ENCODE measurements at regions not wholly inside any gene's neighbourhood (a gene's known extent, or its start where the extent isn't known, plus 50 kb on each side); places are given as distances from the start of the nearest gene placed in this dataset.

DNA sequence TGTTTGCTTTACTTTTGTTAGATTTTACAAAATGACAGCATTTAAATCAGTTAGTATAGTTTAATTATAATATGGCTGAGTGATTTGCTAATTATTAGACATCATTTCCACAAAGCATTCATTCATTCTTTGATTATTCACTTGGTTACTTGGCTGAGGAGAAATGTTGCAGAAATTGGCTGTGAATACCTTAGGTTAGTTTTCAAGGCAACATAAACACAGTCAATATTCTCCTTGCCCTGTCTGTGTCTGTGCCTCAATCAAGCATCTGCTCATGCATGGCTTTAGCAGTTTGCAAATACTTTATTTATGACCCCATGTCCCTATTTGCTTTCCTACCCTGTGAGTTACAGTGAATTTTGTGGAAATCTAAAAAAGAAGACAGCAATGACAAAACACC is 718.3 kb downstream of the EPM2A start:
- H3K9me3 ChIP-seq, result no peaks in the 10 kb centered on the region
- H3K4me3 ChIP-seq, result no peak overlapping the region
- H3K4me1 ChIP-seq, result no peaks in the 10 kb centered on the region
- no peaks in the 10 kb centered on the region for H3K36me3 ChIP-seq
- no peak overlapping the region for H3K27ac ChIP-seq
- H3K27me3 ChIP-seq, result no peaks in the 10 kb centered on the region
- TF ChIP-seq POLR2A (IDR thresholded peaks at IDR 0.05) (no peak), POLR2AphosphoS5 (IDR thresholded peaks at IDR 0.05) (no peak), EP300 (IDR thresholded peaks at IDR 0.05) (no peak)
- TF ChIP-seq, protein P1, sequence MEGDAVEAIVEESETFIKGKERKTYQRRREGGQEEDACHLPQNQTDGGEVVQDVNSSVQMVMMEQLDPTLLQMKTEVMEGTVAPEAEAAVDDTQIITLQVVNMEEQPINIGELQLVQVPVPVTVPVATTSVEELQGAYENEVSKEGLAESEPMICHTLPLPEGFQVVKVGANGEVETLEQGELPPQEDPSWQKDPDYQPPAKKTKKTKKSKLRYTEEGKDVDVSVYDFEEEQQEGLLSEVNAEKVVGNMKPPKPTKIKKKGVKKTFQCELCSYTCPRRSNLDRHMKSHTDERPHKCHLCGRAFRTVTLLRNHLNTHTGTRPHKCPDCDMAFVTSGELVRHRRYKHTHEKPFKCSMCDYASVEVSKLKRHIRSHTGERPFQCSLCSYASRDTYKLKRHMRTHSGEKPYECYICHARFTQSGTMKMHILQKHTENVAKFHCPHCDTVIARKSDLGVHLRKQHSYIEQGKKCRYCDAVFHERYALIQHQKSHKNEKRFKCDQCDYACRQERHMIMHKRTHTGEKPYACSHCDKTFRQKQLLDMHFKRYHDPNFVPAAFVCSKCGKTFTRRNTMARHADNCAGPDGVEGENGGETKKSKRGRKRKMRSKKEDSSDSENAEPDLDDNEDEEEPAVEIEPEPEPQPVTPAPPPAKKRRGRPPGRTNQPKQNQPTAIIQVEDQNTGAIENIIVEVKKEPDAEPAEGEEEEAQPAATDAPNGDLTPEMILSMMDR (IDR thresholded peaks at IDR 0.05), result no peak
- no peak for DNase-seq (ENCODE audit: low spot score in 2 of 2)

DNA sequence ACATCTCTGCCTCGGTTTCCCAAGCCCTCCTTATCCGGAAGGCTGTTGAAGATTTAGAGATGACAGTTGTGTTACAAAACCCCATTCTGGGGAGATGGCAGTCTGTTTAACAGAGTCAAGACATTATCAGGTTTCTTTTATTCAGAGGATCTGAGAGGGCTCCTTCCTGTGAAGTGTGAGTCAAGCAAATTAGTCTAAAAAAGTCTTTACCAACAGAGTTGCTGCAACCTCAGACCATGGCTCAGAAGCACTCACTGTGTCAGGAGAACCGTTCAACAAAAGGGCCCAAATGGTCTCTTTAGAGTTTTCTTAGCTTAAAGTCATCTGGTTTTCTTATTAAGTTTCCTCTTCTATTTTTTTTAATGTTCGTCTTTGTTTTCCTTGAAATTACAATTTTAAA is 717.8 kb downstream of the EPM2A start:
- WGBS, result 64% methylated on average over 4 of the region's 4 CpGs
- Histone ChIP-seq H3K4me1 (no peaks in the 10 kb centered on the region), H3K36me3 (no peaks in the 10 kb centered on the region), H3K27me3 (no peaks in the 10 kb centered on the region), H3K27ac (no peak overlapping the region), H3K4me3 (no peak overlapping the region), H3K9me3 (no peaks in the 10 kb centered on the region)
- DNase-seq (ENCODE audit: low spot score in 2 of 2), result no peak
- TF ChIP-seq, protein P1 (IDR thresholded peaks at IDR 0.05), result no peak
- TF ChIP-seq EP300 (IDR thresholded peaks at IDR 0.05) (no peak), POLR2A (IDR thresholded peaks at IDR 0.05) (no peak), POLR2AphosphoS5 (IDR thresholded peaks at IDR 0.05) (no peak)

DNA sequence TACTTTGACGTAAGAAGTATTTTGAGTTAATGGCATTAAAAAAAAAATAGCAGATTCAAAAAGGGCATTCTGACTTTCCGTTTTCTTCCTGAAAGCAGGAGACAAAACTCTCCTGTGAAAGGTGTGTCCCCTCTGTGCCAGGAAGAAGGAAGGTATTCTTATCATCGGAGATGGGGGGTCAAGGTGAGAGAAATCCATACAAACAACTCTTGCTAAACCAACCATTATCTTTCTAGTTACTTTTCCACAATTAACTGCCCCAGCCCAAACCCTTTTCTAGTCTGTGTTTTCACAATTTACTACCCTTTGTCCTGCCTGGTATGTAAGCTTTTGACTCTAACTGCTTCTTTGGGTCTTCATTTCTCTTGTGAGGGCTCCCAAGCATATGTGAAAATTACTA is 717.3 kb downstream of the EPM2A start:
- no peak overlapping the region for H3K4me3 ChIP-seq
- H3K27ac ChIP-seq, result no peak overlapping the region
- TF ChIP-seq POLR2AphosphoS5 (IDR thresholded peaks at IDR 0.05) (no peak), EP300 (IDR thresholded peaks at IDR 0.05) (no peak), POLR2A (IDR thresholded peaks at IDR 0.05) (no peak)
- TF ChIP-seq, protein P1 (IDR thresholded peaks at IDR 0.05), result no peak
- H3K36me3 ChIP-seq, result no peaks in the 10 kb centered on the region
- DNase-seq (ENCODE audit: low spot score in 2 of 2), result no peak
- no peaks in the 10 kb centered on the region for H3K9me3 ChIP-seq
- H3K4me1 ChIP-seq, result no peaks in the 10 kb centered on the region
- no peaks in the 10 kb centered on the region for H3K27me3 ChIP-seq
- 88% methylated on average over 3 of the region's 3 CpGs for WGBS

DNA sequence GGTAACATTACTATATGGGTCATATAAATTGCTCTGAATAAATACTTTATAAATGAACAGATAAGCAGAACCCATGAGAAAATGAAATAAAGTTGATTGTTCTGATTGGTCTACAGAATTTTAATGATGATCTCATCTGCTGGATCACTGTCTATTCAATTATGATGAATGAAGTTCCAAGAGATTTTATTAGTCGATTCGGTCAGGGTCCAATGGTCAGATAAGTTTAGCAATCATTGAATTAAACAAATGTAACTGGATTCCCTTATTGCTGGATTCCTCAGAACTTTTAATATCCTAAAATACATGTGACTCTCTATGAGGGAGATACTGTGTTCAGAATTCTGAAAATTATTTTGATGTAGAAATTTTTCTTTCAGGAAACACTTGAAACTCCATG is 715.2 kb downstream of the EPM2A start:
- DNase-seq (ENCODE audit: low spot score in 2 of 2), result no peak
- no peak overlapping the region for H3K27ac ChIP-seq
- H3K27me3 ChIP-seq, result no peaks in the 10 kb centered on the region
- H3K4me3 ChIP-seq, result no peak overlapping the region
- H3K36me3 ChIP-seq, result no peaks in the 10 kb centered on the region
- no peak for TF ChIP-seq POLR2A (IDR thresholded peaks at IDR 0.05)
- TF ChIP-seq, protein P1 (IDR thresholded peaks at IDR 0.05), result no peak
- TF ChIP-seq EP300 (IDR thresholded peaks at IDR 0.05), result no peak
- no peaks in the 10 kb centered on the region for H3K9me3 ChIP-seq
- H3K4me1 ChIP-seq, result no peaks in the 10 kb centered on the region
- 93% methylated on average over 2 of the region's 2 CpGs for WGBS

DNA sequence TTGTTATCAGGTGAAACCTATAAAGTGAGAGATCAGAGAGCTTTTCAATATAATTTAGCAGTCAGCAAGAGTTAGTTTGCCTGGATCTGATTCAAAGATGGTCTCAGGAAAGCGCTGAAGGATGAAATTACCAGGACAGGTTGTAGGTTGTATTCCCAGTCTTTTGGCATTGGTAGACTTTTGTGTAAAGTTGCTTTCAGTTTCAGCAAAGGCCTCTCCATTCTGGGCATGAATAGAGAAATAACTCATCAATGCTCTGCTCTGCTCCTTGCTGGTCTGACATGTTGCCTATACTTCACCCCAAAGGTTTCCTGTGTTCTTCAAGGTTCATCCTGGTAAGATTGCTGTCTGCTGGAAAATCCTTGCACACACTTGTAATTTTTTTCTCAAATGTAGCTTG is 714.8 kb downstream of the EPM2A start:
- no peak for DNase-seq (ENCODE audit: low spot score in 2 of 2)
- H3K4me1 ChIP-seq, result no peaks in the 10 kb centered on the region
- H3K9me3 ChIP-seq, result no peaks in the 10 kb centered on the region
- no peak for TF ChIP-seq POLR2A (IDR thresholded peaks at IDR 0.05)
- TF ChIP-seq EP300 (IDR thresholded peaks at IDR 0.05), result no peak
- TF ChIP-seq, protein P1 (IDR thresholded peaks at IDR 0.05), result no peak
- no peak for TF ChIP-seq POLR2AphosphoS5 (IDR thresholded peaks at IDR 0.05)
- H3K27ac ChIP-seq, result no peak overlapping the region
- H3K36me3 ChIP-seq, result no peaks in the 10 kb centered on the region
- 96% methylated on average over 1 of the region's 1 CpG for WGBS
- H3K27me3 ChIP-seq, result no peaks in the 10 kb centered on the region
- H3K4me3 ChIP-seq, result no peak overlapping the region

All from suprapubic skin (tissue), 4 donors.